NCI-H187 (cell line): ENCODE measurements at regions not wholly inside any gene's neighbourhood (a gene's known extent, or its start where the extent isn't known, plus 50 kb on each side); places are given as distances from the start of the nearest gene placed in this dataset.
"Not testable (repeated sequence)": the region's sequence is repeated elsewhere in the genome, so short reads cannot be mapped to it uniquely, and the experiment has no call there.

Experiments used
- DNase-seq, 2 experiments: peaks; one replicate each; lab custom pipeline; 2025; lab: John Stamatoyannopoulos, UW

DNA sequence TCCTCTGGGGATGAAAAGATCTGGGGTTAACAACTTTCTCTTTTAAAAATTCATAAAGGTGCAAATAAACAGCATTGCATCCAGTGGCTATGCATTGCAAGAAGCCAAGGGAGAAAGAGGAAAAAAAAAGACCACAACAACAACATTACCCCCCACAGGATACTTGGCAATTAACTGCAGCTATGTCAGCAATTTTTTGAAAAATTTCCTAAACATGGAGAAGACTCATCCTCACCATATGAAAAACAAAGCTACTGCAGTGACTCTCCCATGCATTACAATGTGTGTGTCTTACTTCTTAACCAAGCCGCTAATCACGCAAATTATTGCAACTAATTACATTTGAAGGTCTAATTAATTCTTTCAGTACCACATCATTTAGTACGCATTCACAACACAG is 309.8 kb upstream of the ZNF507 start:
- DNase-seq, result no peak

DNA sequence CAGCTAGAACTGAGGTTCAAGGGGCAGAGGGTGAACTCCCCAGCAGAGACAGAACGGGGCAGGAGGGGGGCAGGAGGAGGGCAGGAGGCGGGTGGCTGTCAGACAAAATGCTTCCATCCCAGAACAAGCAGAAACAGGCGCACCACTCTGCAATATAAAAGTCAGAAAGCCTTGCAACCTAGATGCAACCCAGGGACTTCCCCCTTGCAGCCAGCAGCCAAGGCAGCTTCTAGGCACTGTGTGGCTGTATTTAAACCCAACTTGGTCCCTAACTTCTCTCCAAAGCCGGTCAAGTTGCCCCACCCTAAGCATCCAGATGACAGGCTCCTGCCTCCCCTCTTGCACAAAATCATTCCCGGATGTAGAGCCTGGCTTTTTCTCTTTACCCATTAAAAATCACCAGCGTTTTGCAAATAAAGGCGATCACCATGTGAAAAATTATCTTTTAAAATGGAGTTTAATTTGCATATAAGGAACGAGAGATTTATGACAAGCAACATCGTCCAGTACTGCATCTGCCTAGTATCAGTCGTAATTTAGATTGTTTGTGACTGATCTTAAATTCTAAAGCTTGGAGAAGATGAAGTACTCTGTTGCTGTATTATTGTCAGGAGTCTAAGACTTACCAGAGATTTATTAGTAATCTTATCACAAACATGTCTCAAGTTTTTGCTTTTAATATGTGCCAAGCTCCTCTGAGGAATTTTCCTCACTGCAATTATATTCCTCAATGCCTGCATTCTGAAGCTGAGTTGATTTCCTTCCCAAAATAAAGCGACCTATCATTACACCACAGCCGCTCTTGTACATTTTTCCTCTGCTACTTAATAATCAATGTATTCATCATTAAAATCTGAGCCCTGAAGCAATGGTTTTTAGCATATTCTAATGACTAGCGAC is 307.1 kb upstream of the ZNF507 start:
- no peak for DNase-seq

DNA sequence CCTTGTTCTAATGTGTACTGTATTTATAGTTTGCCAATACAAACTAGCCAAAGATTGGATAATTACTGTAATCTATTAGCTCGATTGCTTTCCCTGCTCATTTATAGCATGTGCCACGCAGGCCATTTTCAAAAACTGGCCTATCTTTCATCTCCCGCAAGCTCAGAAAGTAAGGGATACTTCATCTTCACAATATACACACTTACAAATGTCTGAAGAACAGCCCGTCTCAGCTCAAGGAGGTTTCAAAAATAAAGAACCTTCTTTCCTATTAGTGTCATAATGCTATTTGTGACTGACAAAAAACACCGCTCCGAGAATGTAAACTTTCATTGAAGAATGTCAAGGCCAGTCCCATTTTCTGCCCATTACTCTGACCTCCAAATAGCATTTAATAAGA is 306.4 kb upstream of the ZNF507 start:
- no peak for DNase-seq

DNA sequence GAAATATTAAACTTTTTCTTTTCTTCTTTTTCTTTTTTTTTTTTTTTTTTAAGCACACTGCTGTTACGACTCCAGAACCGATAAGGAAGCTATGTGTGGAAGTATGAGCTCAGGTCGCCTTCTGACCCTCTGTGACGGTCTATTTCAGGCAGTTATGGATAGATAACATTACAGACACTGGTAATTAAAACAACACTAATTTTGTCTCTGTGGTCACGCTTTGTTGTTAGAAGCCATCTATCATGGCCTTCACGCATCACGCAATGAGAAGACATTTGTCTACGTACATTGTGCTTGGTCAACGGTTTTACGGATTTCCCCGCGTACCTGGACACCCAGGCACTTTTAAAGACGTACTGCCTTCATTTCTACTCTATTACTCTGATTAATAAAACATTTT is 306.0 kb upstream of the ZNF507 start:
- DNase-seq, result no peak

DNA sequence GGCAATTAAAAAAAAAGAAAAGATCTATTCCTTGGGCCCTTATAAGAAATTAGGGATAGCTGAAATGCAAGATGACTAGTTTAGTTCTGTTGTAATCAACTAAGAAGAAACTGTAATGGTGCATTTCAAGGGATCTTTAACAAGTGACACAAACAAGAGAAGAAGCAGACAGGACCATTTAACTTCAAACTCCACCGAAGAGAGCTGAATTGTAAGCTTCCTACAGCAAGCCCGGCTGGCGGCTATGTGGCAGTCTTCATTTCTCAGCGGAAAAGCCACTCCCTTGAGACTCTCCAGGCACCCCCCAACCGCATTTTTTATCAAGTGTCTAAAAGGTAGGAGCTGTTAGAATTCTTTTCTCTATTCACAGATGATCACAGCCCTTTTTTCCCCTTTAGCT is 305.2 kb upstream of the ZNF507 start:
- DNase-seq, result no peak

DNA sequence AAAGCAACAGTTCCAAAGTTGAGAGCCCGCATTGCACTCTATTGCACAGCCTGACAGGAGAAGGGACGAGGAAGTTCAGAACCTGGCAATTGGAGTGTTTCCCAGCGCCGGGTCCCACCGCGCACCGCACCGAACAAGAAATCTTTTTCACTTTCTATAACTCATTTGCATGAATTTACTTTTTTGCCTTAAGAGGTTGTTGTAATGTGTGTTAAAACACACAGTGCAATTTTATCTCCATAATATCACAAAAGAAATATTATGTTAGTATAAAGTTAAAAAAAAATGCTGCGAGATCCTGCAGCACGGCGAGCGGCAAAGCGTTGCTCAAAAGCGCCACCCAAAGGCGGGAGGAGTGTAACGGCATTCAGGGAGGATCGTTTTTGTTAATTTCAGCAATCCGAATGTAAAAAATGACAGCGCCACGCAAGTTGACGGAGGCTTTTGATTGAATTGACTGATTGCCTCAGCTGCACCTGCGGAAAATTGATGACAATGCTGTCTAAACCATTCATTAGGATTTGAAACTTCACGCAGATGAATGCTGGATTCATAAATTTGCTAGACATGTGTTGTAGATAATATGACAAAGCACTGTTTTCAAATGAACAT is 303.6 kb upstream of the ZNF507 start:
- no peak for DNase-seq

DNA sequence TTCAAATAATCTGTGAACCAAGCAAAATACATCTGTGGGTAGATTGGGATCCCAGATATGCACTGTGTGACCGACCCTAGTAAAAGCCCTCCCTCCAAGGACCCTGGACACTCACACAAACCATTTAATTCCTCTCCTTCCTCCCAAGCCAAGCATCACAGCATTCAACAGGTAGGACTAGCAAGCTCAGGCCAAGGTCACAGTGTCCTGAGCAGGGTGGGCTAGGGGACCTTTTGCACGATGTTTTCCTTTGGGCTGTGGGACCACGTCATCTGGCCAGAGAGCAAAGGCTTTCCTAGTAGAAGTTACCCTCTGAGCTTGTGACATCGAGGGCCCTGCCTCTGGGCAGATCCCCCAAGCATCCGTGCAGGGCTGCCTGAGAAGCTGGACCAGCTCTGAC is 297.6 kb upstream of the ZNF507 start:
- no peak for DNase-seq

DNA sequence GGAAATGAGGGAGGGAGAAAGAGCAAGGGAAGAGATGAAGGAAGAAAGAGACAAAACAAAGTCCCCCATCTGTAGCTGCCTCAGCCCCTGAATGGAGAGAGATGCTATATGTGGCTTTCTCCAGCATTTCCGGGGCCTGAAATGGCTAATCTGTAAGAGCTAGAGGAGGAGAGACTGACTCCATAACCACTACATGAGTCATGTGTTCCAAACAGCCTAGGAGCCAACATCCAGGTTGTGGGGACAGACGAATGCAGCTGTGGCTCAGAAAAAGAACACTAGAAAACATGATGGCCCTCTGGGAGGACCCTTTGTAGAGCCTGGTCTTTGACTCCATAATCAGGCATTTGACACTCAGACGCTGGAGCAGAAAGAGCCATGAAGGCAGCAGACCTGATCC is 292.0 kb upstream of the ZNF507 start:
- no peak for DNase-seq

DNA sequence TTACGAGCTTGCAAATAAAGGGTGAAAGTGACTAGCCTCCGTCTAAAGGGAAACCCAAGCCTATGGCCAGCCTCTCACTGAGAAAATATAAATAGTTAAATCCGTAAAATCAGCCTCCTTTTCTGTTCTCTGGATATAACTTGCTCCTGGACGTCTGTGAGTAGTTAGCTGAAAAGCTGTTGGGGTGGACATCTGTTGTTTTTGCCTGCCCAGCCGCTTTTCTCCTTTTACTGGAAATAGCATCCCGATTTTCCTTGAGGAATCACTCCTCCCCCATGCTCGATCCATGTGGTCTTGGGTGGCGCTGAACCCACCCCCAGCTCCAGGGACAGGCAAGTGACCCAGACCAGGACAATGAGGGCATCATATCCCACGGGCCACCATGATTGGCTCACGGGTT is 291.5 kb upstream of the ZNF507 start:
- DNase-seq, result no peak

DNA sequence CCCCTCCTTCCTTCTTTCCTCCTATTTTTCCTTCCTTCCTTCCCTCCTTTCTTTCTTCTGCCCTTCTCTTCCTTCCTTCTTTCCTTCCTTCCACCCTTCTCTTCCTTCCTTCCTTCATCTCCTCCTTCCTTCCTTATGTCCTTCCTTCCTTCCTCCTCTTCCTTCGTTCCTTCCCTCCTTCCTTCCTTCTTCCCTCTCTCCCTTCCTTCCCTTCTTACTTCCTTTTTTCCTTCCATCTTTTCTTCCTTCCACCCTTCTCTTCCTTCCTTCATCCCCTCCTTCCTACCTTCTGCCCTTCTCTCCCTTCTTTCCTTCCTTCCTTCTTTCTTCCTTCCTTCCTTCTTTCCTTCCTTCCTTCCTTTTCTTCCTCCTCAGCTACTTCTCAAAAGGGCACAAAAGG is 287.3 kb upstream of the ZNF507 start:
- no peak for DNase-seq

DNA sequence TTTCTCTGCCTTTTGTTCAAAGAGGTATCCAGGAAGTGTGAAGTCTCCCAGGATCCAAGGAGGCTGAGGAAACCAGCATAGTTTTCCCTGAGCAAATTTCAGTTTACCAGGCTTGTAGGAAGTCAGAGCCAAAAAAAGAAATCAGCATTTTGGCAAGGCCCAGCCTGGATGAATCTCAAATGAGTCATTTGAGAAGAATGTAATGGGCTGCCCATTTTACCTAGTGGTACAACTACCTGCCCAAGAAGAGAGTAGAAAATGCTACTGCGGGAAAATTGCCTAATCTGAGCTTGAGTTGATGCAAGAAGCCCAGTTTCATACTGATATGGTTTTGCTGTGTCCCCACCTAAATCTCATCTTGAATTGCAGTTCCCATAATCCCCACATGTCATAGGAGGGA is 284.1 kb upstream of the ZNF507 start:
- DNase-seq, result no peak

DNA sequence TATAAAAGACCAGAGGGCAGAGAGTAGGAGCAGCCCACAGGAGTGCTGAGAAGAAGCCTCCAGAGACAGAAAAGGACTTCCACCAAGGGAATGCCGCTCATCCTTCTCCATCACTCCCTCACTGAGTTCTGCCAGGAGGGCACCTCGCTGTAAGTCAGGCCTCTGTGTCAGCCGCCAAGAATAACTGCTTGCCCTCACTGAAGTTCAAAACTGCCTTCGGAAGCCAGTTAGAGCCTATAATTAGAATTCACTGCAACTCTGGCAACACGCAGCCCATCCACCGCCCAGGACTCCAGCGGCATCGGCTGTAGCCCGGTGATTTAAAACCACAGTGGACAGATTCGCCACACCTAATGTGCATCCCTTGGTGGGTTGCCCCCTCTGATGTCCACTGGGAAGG is 281.8 kb upstream of the ZNF507 start:
- DNase-seq, result no peak

DNA sequence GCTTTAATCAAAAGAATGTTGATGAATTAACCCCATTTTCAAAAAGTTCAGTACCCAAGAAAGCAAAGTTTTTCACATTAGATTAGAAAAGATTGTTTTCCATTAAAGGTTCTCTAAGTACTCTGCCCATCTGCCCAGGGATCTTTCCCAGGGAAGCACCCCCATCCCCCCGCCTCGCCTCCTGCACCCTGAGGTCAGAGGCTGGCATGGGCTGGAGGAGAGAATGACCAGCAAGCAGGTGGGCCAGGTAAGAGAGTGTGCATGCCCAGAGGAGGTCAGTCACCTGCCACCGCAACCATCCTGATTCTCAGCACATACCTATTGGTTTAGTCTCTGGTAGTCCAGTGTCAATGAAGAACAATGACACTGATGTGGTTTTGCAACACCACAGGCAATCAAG is 279.4 kb upstream of the ZNF507 start:
- no peak for DNase-seq

DNA sequence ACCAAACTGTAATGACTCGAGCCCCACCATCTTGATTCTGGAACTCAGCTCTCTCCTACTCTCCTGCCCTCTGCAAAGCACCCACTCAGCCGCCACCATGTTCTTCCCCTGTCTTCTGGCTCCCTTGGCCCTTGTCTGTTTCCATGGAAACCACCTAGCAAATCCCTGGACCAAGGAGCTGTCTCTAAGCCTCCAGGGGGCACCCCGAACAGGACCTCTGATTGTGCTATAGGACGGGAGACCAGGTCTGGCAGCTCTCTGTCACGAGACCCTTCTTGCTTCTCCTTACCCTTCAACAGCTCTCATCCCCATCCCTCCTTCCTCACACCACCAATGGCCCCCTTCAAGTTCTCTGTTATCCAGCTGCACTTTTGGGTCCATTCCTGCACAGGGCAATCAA is 277.7 kb upstream of the ZNF507 start:
- no peak for DNase-seq

DNA sequence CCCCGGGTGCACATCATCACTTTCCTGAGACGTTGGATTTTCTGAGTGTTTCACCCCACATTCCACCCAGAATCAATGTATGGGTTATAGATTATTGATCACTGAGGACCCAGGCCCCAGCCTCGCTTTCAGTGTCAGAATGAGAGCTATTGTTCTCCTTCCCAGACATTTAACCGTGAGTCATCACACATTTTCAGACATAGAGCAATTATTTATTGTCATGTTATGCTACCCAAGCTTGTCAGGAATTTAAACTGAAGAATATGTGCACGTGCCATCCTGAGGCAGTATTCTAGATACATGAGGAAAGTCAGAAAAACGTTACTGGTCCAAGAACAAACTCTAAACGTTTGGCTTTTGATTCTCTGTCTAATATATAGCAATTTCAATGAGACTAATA is 276.6 kb upstream of the ZNF507 start:
- DNase-seq, result no peak

DNA sequence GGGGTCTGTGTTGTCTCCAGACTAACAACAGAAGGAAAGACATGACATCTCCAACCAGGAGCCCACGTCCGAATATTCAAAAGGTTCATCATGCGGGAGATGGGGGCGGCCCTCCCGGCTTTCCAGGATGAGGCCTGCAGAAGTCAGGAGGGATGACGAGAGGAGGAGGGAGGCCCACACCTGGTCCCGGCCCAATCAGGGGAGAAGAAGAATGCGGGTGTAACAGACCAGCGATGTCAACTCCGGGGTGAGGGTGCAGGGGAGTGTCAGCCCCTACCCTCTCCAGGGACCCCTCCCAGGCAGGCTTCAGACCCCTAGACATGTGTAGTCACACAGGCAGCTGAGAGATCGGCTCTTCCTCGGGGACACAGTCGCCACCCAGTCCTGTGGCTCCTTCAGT is 275.3 kb upstream of the ZNF507 start:
- DNase-seq, result no peak

DNA sequence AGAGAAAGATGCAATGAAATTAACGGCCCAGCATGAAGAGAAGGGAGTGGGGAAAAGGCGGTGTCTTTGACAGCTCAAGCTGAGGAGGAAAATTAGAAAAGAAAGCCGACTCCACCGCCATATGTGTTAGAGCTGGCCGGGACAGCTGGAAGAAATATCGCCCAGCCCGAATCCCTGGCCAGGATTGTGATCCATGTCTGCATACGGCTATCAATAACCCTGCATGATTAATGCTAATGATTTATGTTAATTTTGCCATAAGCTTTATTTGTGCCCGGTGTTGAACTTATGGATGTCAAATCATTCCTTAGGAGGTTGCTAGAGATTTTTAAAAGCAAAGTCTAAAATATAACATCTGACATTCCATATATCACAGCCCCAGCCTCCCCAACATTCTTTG is 263.4 kb upstream of the ZNF507 start:
- no peak for DNase-seq

DNA sequence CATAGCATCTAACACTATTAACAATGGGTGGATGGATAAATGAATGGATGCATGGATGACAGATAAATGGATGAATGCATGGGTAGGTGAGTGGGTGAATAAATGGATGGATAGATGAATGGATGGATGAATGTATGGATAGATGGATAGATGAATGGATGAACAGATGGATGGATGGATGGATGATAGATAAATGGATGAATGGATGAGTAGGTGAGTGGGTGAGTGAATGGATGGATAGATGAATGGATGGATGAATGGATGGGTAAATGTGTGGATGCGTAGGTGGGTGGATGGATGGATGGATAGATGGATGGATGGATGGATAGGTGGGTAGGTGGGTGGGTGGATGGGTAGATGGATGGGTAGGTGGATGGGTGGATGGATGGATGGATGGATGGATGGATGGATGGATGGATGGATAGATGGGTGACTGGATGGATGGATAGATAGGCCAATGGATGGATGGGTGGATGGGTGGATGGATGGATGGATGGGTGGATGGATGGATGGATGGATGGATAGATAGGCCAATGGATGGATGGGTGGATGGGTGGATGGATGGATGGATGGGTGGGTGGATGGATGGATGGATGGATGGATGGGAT is 260.6 kb upstream of the ZNF507 start:
- not testable (repeated sequence) for DNase-seq

DNA sequence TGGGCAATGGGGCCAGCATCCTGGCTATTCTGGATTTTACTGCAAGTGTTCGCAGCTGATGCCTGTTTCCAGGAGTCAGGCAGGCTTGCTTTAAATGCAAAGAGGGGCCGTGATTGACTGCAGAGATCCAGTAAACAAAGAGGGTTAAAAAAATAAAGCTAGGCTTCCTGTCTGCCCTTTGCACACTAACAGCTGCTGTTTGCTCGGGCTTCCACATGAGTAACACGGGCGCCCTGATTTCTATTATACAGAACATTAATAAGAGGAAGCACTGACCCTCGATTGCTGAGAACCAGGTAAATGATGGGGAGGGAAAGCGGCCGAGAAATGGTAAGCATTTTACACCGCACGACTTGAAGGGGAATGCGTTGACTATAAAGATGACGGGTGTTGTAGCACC is 254.2 kb upstream of the ZNF507 start:
- DNase-seq, result no peak

DNA sequence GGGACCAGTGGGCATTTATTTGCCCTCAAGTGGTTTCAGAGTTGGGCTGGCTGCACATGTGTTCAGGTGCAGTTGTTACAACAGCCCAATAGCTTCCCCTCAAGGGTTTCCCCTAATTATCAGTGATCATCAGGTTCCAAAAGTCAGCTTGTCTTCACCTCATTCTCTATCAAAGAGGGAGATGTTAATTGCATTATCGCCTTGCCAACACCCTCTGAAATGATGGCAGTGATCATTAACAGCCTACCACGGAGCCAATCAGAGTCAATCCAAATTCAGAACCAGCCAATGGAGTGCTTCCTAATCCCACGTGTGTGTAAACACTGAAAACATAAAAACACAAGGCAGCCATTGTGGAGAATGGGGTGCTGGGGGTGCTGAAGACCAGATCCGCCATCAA is 248.4 kb upstream of the ZNF507 start:
- no peak for DNase-seq

DNA sequence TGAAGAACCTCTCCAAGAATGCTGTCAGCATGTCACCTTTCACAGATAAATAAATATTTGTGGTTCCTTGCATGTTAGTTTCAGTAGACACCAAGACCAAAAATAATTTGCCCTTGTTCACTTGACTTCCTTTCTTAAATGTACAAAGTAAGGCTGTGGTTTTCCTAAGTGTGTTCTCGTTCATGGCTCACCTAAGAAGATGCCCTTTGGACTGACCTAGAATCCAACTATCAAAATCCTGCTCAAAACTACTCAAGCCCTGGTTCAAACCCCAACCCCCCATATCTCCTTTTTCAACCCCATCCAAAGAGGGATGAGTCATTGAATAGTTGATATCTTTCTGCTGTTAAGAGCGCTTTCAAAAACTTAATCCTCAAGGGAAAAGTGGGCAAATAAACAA is 247.8 kb upstream of the ZNF507 start:
- DNase-seq, result no peak

DNA sequence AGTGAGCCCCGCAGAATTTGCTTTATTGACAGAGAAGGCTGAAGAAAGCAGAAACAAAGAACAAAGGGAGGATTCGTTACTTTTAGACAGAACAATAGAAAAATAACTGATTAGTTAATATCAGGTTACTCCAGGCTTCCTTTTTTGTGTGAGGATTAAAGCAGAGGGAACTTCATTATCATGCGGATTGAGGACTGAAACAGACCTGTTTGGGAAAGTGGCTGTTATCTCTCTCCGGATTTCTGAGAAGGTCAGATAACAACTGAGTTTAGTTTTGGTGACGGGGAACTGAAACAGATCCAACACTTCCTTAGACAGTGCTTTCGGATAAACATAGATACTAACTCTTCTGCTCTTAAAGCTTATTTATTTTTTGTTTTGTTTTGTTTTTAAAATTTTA is 246.4 kb upstream of the ZNF507 start:
- no peak for DNase-seq

DNA sequence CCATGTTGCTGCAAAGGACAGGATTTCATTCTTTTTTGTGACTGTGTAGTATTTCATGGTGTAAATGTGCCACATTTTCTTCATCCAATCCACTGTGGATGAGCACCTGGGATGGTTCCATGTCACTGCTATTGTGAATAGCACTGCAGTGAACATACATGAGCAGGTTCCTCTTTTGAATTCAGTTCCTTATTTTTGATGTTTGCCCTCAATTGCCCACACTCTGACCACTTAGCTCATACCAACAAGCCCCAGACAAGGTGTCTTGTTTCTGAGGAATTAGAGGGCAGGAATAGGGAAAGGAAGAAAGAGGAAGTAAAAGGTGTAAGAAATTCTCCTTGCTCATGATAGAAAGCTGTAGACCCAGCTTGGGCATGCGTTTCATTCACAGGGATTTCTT is 244.2 kb upstream of the ZNF507 start:
- no peak for DNase-seq

DNA sequence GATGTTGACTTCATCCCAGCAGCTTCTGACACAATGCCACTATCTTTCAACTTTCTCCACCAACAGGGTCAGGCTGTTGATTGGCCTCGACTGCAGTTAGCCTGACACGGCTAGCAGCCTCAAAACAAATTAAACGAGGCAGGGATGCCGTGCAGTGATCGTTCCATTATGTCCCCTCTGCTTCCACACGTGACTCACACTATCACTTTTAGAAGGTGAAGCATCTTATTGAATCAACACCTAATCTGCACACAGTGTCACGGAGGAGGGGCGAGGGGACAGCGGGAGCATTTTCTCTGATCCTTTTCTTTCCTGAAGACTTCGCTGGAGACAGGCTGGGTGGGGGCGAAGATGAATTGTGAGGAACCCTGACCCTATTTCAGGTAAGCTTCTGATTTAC is 241.9 kb upstream of the ZNF507 start:
- no peak for DNase-seq
